ENCODE measurements at regions not wholly inside any gene's neighbourhood (a gene's known extent, or its start where the extent isn't known, plus 50 kb on each side); places are given as distances from the start of the nearest gene placed in this dataset.
A peak's percentile ranks its signal among the peaks of the same experiment; 100 is the strongest.

- no peak for TF ChIP-seq TCF7L2 (IDR thresholded peaks at IDR 0.05; ENCODE audit: borderline replicate concordance, low read depth, low read length)
These were observed 165.1 kb downstream of the GXYLT1 start (continued) for GRCh38 chr12:41979574-41979973.

GRCh38 chr12:41972598-41972997 is 172.1 kb downstream of the GXYLT1 start:
- no peaks in the 10 kb centered on the region for H3K36me3 ChIP-seq (ENCODE audit: control insufficient read depth in 2 of 2, insufficient read depth in 1 of 2, low read length in 2 of 2)
- TF ChIP-seq PRDM6 (tag by site-specific recombination; IDR thresholded peaks at IDR 0.05) (0 out of 2 replicates have a peak, but pooled peaks have one; percentile 32), EGR2 (tag by site-specific recombination; IDR thresholded peaks at IDR 0.05; ENCODE audit: low read depth) (no peak)
- H3K9me3 ChIP-seq (ENCODE audit: control insufficient read depth, insufficient read depth, low read depth, low read length): no peaks in the 10 kb centered on the region
- no peak overlapping the region for H3K27ac ChIP-seq (ENCODE audit: extremely low read depth, low read depth, low read length)
- H3K4me3 ChIP-seq (ENCODE audit: low read depth, low read length): no peak overlapping the region
- POLR2A ChIA-PET: no interaction called here
- CTCF ChIA-PET: interaction anchor here (0.6 kb wide), 2 partner anchors 87 to 1049 kb away, joined by 3 read pairs; no protein-coding TSS in a partner anchor
- H3K4me1 ChIP-seq (ENCODE audit: control insufficient read depth, insufficient read depth, low read length): no peaks in the 10 kb centered on the region

GRCh38 chr12:41972196-41972595 is 172.5 kb downstream of the GXYLT1 start:
- H3K9me3 ChIP-seq (ENCODE audit: control insufficient read depth, insufficient read depth, low read depth, low read length): no peaks in the 10 kb centered on the region
- no peak for TF ChIP-seq ZNF560 (tag by site-specific recombination; IDR thresholded peaks at IDR 0.05; ENCODE audit: borderline replicate concordance)
- no peak for TF ChIP-seq ZFP37 (tag by site-specific recombination; IDR thresholded peaks at IDR 0.05)
- no peaks in the 10 kb centered on the region for H3K4me1 ChIP-seq (ENCODE audit: control insufficient read depth, insufficient read depth, low read length)
- no peak overlapping the region for H3K4me3 ChIP-seq (ENCODE audit: low read depth, low read length)
- ChIA-PET POLR2A (no interaction called here), CTCF (interaction anchor here (0.6 to 0.7 kb wide), 2 partner anchors 19 to 1049 kb away, joined by 3 read pairs; no protein-coding TSS in a partner anchor)
- no peaks in the 10 kb centered on the region for H3K36me3 ChIP-seq (ENCODE audit: control insufficient read depth in 2 of 2, insufficient read depth in 1 of 2, low read length in 2 of 2)
- no peak overlapping the region for H3K27ac ChIP-seq (ENCODE audit: extremely low read depth, low read depth, low read length)

- Histone ChIP-seq H3K4me1 (ENCODE audit: control insufficient read depth, insufficient read depth, low read length) (no peaks in the 10 kb centered on the region), H3K9me3 (ENCODE audit: control insufficient read depth, insufficient read depth, low read depth, low read length) (no peaks in the 10 kb centered on the region), H3K27ac (ENCODE audit: extremely low read depth, low read depth, low read length) (no peak overlapping the region), H3K4me3 (ENCODE audit: low read depth, low read length) (no peak overlapping the region), H3K36me3 (ENCODE audit: control insufficient read depth in 2 of 2, insufficient read depth in 1 of 2, low read length in 2 of 2) (no peaks in the 10 kb centered on the region)
- CTCF ChIA-PET: interaction anchor here (0.6 kb wide), 1 partner anchor 51 kb away, joined by 3 read pairs; no protein-coding TSS in a partner anchor
- no peak for TF ChIP-seq ZNF514 (tag by site-specific recombination; IDR thresholded peaks at IDR 0.05)
- POLR2A ChIA-PET: no interaction called here
These were observed 173.9 kb downstream of the GXYLT1 start for GRCh38 chr12:41970744-41971143.

- H3K27ac ChIP-seq (ENCODE audit: extremely low read depth, low read depth, low read length): no peak overlapping the region
- CTCF ChIA-PET: interaction anchor here (0.7 to 1.8 kb wide), 2 partner anchors 20 to 56 kb away, joined by 3 to 7 read pairs; no protein-coding TSS in a partner anchor
- H3K9me3 ChIP-seq (ENCODE audit: control insufficient read depth, insufficient read depth, low read depth, low read length): no peaks in the 10 kb centered on the region
- no peaks in the 10 kb centered on the region for H3K4me1 ChIP-seq (ENCODE audit: control insufficient read depth, insufficient read depth, low read length)
- POLR2A ChIA-PET: no interaction called here
- no peak overlapping the region for H3K4me3 ChIP-seq (ENCODE audit: low read depth, low read length)
- no peaks in the 10 kb centered on the region for H3K36me3 ChIP-seq (ENCODE audit: control insufficient read depth in 2 of 2, insufficient read depth in 1 of 2, low read length in 2 of 2)
- TF ChIP-seq ZNF510 (tag by site-specific recombination; IDR thresholded peaks at IDR 0.05; ENCODE audit: insufficient replicate concordance) (no peak), INSM2 (tag by site-specific recombination; IDR thresholded peaks at IDR 0.05) (no peak), ZNF174 (tag by site-specific recombination; IDR thresholded peaks at IDR 0.05) (no peak), ZNF223 (tag by site-specific recombination; IDR thresholded peaks at IDR 0.05) (no peak), ZXDB (tag by site-specific recombination; IDR thresholded peaks at IDR 0.05) (no peak), ZNF362 (tag by site-specific recombination; IDR thresholded peaks at IDR 0.05) (no peak), ZNF654 (tag by site-specific recombination; IDR thresholded peaks at IDR 0.05; ENCODE audit: low read depth) (no peak), PRDM2 (tag by site-specific recombination; IDR thresholded peaks at IDR 0.05; ENCODE audit: borderline replicate concordance) (no peak), ZNF211 (tag by site-specific recombination; IDR thresholded peaks at IDR 0.05; ENCODE audit: low read depth) (no peak), ZNF114 (tag by site-specific recombination; IDR thresholded peaks at IDR 0.05) (no peak)
These were observed 176.1 kb downstream of the GXYLT1 start for GRCh38 chr12:41968599-41968998.

Data from HEK293 (cell line).